ENCODE measurements at regions not wholly inside any gene's neighbourhood (a gene's known extent, or its start where the extent isn't known, plus 50 kb on each side); places are given as distances from the start of the nearest gene placed in this dataset.

GRCh38 chr4:132094017-132094416, 1055.1 kb upstream of the PCDH10 start:
- Histone ChIP-seq H3K23me2 (ENCODE audit: insufficient read length, low read depth, low read length, poor library complexity, severe bottlenecking) (no peaks in the 10 kb centered on the region), H3T11ph (ENCODE audit: low read length) (no peak overlapping the region), H3K9me3 (ENCODE audit: control insufficient read depth, low read depth, low read length) (no peaks in the 10 kb centered on the region), H3K4me2 (ENCODE audit: insufficient read depth, insufficient read length, low read length) (no peak overlapping the region), H3K56ac (ENCODE audit: insufficient read length, low read depth, low read length) (no peak overlapping the region), H3K18ac (ENCODE audit: insufficient read length, low read depth, low read length) (no peak overlapping the region), H3K9ac (ENCODE audit: extremely low read depth, insufficient read length, low read length) (no peak overlapping the region), H4K5ac (ENCODE audit: insufficient read length, low read depth, low read length) (no peak overlapping the region), H3K27ac (ENCODE audit: insufficient read length, low read depth, low read length) (no peak overlapping the region), H2BK20ac (ENCODE audit: low read depth, low read length, poor library complexity, severe bottlenecking) (no peak overlapping the region), H2BK12ac (ENCODE audit: insufficient read length, low read depth, low read length) (no peak overlapping the region), H2BK5ac (ENCODE audit: insufficient read length, low read length) (no peak overlapping the region), H3K4me1 (ENCODE audit: insufficient read depth, low read length) (no peaks in the 10 kb centered on the region), H2AFZ (ENCODE audit: low read length) (no peak overlapping the region), H4K8ac (replicated peaks; ENCODE audit: insufficient read length, low read depth, low read length) (no peak overlapping the region), H3K79me2 (ENCODE audit: insufficient read depth, low read length) (no peaks in the 10 kb centered on the region), H4K91ac (ENCODE audit: insufficient read length, low read depth, low read length) (no peak overlapping the region), H3K27me3 (ENCODE audit: insufficient read depth, low read length) (no peaks in the 10 kb centered on the region), H3K4ac (ENCODE audit: low read depth, low read length) (no peak overlapping the region), H2BK120ac (ENCODE audit: low read depth, low read length, poor library complexity, severe bottlenecking) (no peak overlapping the region), H2BK15ac (ENCODE audit: low read depth, low read length) (no peak overlapping the region), H3K14ac (ENCODE audit: insufficient read depth, low read length) (no peak overlapping the region), H4K20me1 (ENCODE audit: control insufficient read depth, insufficient read depth, insufficient read length) (no peaks in the 10 kb centered on the region), H3K79me1 (ENCODE audit: insufficient read depth, low read depth, low read length, poor library complexity, severe bottlenecking) (no peaks in the 10 kb centered on the region), H3K23ac (ENCODE audit: insufficient read length, low read depth, low read length) (no peak overlapping the region), H2AK5ac (ENCODE audit: insufficient read length, low read length) (no peak overlapping the region)
- no peak for DNase-seq
- no peak for TF ChIP-seq CTCF (conservative IDR thresholded peaks at IDR 0.05)
- Mint-ChIP-seq H3K27me3 (ENCODE audit: low read depth) (no peaks in the 10 kb centered on the region), H3K4me3 (no peak overlapping the region), H3K4me1 (no peaks in the 10 kb centered on the region), H3K27ac (peak overlapping the region in 1 of 3 experiments; percentile 37; a peak in 1 of 7 replicates), H3K9me3 (peaks cover 7 to 12% of the 10 kb centered on the region in 2 experiments; a peak in 3 of 5 replicates), H3K36me3 (ENCODE audit: insufficient read depth in 1 of 3, low read depth in 3 of 3) (peaks cover 0 to 15% (median 9%) of the 10 kb centered on the region in 3 experiments; a peak in 6 of 7 replicates)
- no CpG with 5 or more reads among the region's 4 CpGs for WGBS (ENCODE audit: extremely low coverage, insufficient read length, low lambda C conversion rate)
